Panc1 (cell line): ENCODE measurements at regions not wholly inside any gene's neighbourhood (a gene's known extent, or its start where the extent isn't known, plus 50 kb on each side); places are given as distances from the start of the nearest gene placed in this dataset.

Experiments used
- ATAC-seq: fragments of 200-7000 bp; cut with Tn5 transposase; 2 replicates; pipeline ENCODE4 v1.9.1; 2020; ENCODE audit warnings: mild to moderate bottlenecking, moderate library complexity
- BruUV-seq: library from RNA; stranded (reverse); fragments of 400-500 nt; replicated peaks from 2 replicates; lab custom pipeline; 2021; lab: Mats Ljungman, UMichigan
- CTCF ChIA-PET: fragments of 300-600 bp; sonication (Branson Sonifier 250); formaldehyde crosslinking; loops from one replicate; lab custom pipeline; 2022; ENCODE audit warnings: antibody characterized with exemption; lab: Charles Lee
- POLR2A ChIA-PET: fragments of 300-600 bp; sonication (Branson Sonifier 250); formaldehyde crosslinking; loops from one replicate; lab custom pipeline; 2022; ENCODE audit warnings: antibody characterized with exemption; lab: Charles Lee
- DNase-seq: peaks from one replicate; pipeline ENCODE4 v3.0.0-alpha.2; 2010; ENCODE audit warnings: low read depth, low spot score
- H3K27ac ChIP-seq: 2 replicates; pipeline ENCODE4 v1.5.1; 2011; ENCODE audit warnings: mild to moderate bottlenecking, low read length, inconsistent platforms
- H3K27me3 ChIP-seq: fragments of 200-500 bp; sonication (Bioruptor generic); 2 replicates; pipeline ENCODE4 v1.6.0; 2014; ENCODE audit warnings: low read length, inconsistent platforms; ENCODE audit not compliant: control insufficient read depth, insufficient read depth
- H3K36me3 ChIP-seq: fragments of 200-500 bp; sonication (Bioruptor generic); 2 replicates; pipeline ENCODE4 v1.5.1; 2014; ENCODE audit warnings: inconsistent platforms, mild to moderate bottlenecking, low read length, moderate library complexity; ENCODE audit not compliant: control insufficient read depth, insufficient read depth
- H3K4me1 ChIP-seq: 2 replicates; pipeline ENCODE4 v1.5.1; 2011; ENCODE audit warnings: inconsistent platforms, mild to moderate bottlenecking, low read length, moderate library complexity; ENCODE audit not compliant: control insufficient read depth, insufficient read depth
- H3K4me3 ChIP-seq, 2 experiments: 2 replicates each; pipeline ENCODE4 v1.5.1; 2011 to 2012; ENCODE audit warnings: low read depth in 2 of 2, low read length in 2 of 2, mild to moderate bottlenecking in 2 of 2, inconsistent platforms in 1 of 2, moderate library complexity in 1 of 2
- H3K9me3 ChIP-seq: fragments of 200-500 bp; sonication (Bioruptor generic); 2 replicates; pipeline ENCODE4 v1.5.1; 2014; ENCODE audit warnings: low read depth, mild to moderate bottlenecking, inconsistent platforms, low read length, moderate library complexity; ENCODE audit not compliant: control insufficient read depth, insufficient read depth
- CTCF ChIP-seq: fragments of 450-650 bp; IDR thresholded peaks from 2 replicates; pipeline ENCODE4 v1.5.1; 2017; ENCODE audit warnings: mild to moderate bottlenecking
- POLR2AphosphoS5 ChIP-seq: IDR thresholded peaks from 2 replicates; pipeline ENCODE4 v1.6.1; 2012; ENCODE audit warnings: mild to moderate bottlenecking, low read depth, low read length, moderate library complexity
- REST ChIP-seq, 2 experiments: IDR thresholded peaks; 2 replicates each; pipeline ENCODE4 v1.6.1; 2011 to 2012; ENCODE audit warnings: low read depth in 2 of 2, control low read depth in 1 of 2, low read length in 1 of 2, mild to moderate bottlenecking in 1 of 2, moderate library complexity in 1 of 2; ENCODE audit not compliant: insufficient read depth in 1 of 2
- SIN3A ChIP-seq: IDR thresholded peaks from 2 replicates; pipeline ENCODE4 v1.6.1; 2012; ENCODE audit warnings: low read depth, mild to moderate bottlenecking, low read length, moderate library complexity, borderline replicate concordance; ENCODE audit not compliant: insufficient read depth
- TCF7L2 ChIP-seq: IDR thresholded peaks from 2 replicates; pipeline ENCODE4 v1.6.1; 2011; ENCODE audit warnings: mild to moderate bottlenecking, low read depth, low read length, inconsistent platforms
- in situ Hi-C: cut with HindIII; loops from 2 replicates; pipeline ENCODE4 v1.10.0; 2016; ENCODE audit warnings: low sequenced_read_pairs, low pct_unique_long_range_greater_than_20kb
- intact Hi-C: fragments of 100-400 bp; cut with micrococcal nuclease; formaldehyde crosslinking; loops from one replicate; pipeline ENCODE4 v1.10.0; 2022; ENCODE audit not compliant: unreplicated experiment

DNA sequence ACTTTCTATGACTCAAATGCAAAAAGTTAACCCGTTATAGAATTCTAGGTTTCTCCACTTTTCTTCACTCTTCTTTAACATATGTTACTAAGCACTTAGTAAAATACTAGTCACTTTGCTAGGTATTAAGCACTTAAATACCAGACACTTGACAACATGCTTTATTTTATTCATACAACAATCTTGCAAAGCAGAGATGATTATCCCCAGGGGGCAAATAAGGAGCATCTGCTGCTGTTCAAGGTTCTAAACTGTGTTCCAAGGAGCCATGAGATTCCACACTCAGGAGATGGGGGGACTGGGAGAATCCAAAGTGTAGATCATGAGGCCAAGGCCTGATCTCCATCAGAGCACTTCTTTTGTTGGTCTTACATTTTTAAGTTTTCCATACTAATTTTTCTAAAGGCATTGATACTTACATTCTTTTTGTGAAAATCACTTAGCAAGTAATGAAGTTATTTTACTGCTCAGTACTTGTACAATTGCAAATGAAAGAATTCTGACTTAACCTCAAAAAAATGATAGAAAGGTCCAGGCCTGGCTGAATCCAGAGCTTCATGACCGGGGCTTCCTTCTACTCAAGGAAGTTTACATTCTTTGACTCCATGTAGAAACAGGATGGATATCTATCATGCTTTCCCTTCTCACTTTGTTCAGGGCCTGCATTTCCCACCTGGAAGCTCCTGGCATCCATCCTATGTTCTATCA is 504.4 kb upstream of the WWC1 start:
- BruUV-seq: no TSS peak
- in situ Hi-C loops: no loop called here
- TF ChIP-seq REST (IDR thresholded peaks at IDR 0.05; ENCODE audit: insufficient read depth in 1 of 2, low read depth in 2 of 2, low read length in 1 of 2) (no peak), POLR2AphosphoS5 (no peak), CTCF (no peak), SIN3A (no peak), TCF7L2 (no peak)
- no peak overlapping the region for H3K27ac ChIP-seq
- H3K27me3 ChIP-seq: no peaks in the 10 kb centered on the region
- DNase-seq: no peak
- H3K9me3 ChIP-seq: no peaks in the 10 kb centered on the region
- H3K4me1 ChIP-seq: no peaks in the 10 kb centered on the region
- H3K36me3 ChIP-seq: no peaks in the 10 kb centered on the region
- CTCF ChIA-PET: no interaction called here
- H3K4me3 ChIP-seq: no peak overlapping the region
- no peak for ATAC-seq
- intact Hi-C loops: no loop called here
- POLR2A ChIA-PET: no interaction called here

DNA sequence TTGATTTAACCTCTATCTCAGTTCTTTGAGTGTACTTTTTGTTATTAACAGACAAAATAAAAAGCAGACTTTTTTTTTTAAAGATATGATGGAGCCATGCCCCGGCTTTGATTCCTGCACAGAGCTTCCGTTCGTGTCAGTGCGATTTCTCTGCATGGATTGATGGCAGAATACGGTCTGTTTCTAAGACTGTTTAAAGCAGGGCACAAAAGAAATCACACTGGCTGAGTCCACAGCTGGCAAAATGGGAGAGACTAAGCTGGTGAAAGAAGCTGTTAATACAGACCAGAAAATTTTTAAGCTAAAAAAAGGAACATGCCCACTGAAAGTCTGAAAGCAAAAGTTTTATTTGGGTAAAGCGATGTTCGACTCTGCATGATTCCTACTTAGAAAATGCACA is 501.4 kb upstream of the WWC1 start:
- ATAC-seq (no peak), DNase-seq (no peak)
- H3K27ac ChIP-seq: no peak overlapping the region
- H3K9me3 ChIP-seq: no peaks in the 10 kb centered on the region
- TF ChIP-seq REST (IDR thresholded peaks at IDR 0.05; ENCODE audit: insufficient read depth in 1 of 2, low read depth in 2 of 2, low read length in 1 of 2) (no peak), POLR2AphosphoS5 (no peak), SIN3A (no peak), CTCF (no peak), TCF7L2 (no peak)
- ChIA-PET CTCF (no interaction called here), POLR2A (interaction anchor here (0.6 kb wide), 1 partner anchor 773 kb away, joined by 3 read pairs; no protein-coding TSS in a partner anchor)
- in situ Hi-C loops: no loop called here
- H3K4me3 ChIP-seq: no peak overlapping the region
- BruUV-seq: no TSS peak
- H3K27me3 ChIP-seq: no peaks in the 10 kb centered on the region
- H3K4me1 ChIP-seq: no peaks in the 10 kb centered on the region
- intact Hi-C loops: no loop called here
- H3K36me3 ChIP-seq: no peaks in the 10 kb centered on the region
